Heart right ventricle (tissue), 16 donors: ENCODE measurements at regions not wholly inside any gene's neighbourhood (a gene's known extent, or its start where the extent isn't known, plus 50 kb on each side); places are given as distances from the start of the nearest gene placed in this dataset.

ENCODE experiments used
- ATAC-seq, 8 donors: fragments of 200-7000 bp; cut with Tn5 transposase; one replicate each; pipeline ENCODE4 v1.9.1; 2020; ENCODE audit warnings: mild to moderate bottlenecking in 8 of 8, moderate library complexity in 8 of 8, moderate number of reproducible peaks in 1 of 8
- DNase-seq, 2 donors: peaks; one replicate each; pipeline ENCODE4 v3.0.0-alpha.2; 2020
- H3K27ac ChIP-seq, 10 donors: fragments of 200-600 bp; sonication (generic) in 2 of 10; one replicate each; pipeline versions ENCODE4 v1.5.0 to v1.8.0; 2020 to 2022; ENCODE audit warnings: mild to moderate bottlenecking in 3 of 10
- H3K27me3 ChIP-seq, 7 donors: fragments of 200-600 bp; one replicate each; pipeline ENCODE4 v1.8.0; 2021 to 2022; ENCODE audit warnings: mild to moderate bottlenecking in 2 of 7
- H3K36me3 ChIP-seq, 9 donors: fragments of 200-600 bp; sonication (generic) in 1 of 9; one replicate each; pipeline versions ENCODE4 v1.5.0 to v1.8.0; 2020 to 2022; ENCODE audit warnings: mild to moderate bottlenecking in 2 of 9
- H3K4me1 ChIP-seq, 9 donors: fragments of 200-600 bp; sonication (generic) in 1 of 9; one replicate each; pipeline versions ENCODE4 v1.5.0 to v1.8.0; 2020 to 2022; ENCODE audit warnings: mild to moderate bottlenecking in 4 of 9
- H3K4me3 ChIP-seq, 10 donors: fragments of 200-600 bp; sonication (generic) in 2 of 10; one replicate each; pipeline versions ENCODE4 v1.5.0 to v1.8.0; 2020 to 2022; ENCODE audit warnings: mild to moderate bottlenecking in 7 of 10, moderate library complexity in 2 of 10
- H3K9me3 ChIP-seq, 11 donors: fragments of 200-600 bp in 10 of 11; sonication (generic) in 2 of 11; one replicate each; pipeline versions ENCODE4 v1.5.0 to v1.8.0; 2013 to 2022; ENCODE audit warnings: mild to moderate bottlenecking in 2 of 11, control low read depth in 1 of 11, moderate library complexity in 1 of 11
- WGBS, 2 donors: extraction: QIAGEN DNeasy Blood & Tissue Kit; methylation state at CpG; one replicate each; pipeline ENCODE4 v1.1.7; 2013; ENCODE audit warnings: inconsistent platforms in 1 of 2; 5-methylcytosine and 5-hydroxymethylcytosine counted together
- intact Hi-C, 10 donors: fragments of 100-400 bp; cut with DNase I; formaldehyde crosslinking; loops; one replicate each; pipeline versions ENCODE4 v1.11.1 to v1.14.2; 2022
- TF ChIP-seq, protein P1 (sequence below), 9 donors: fragments of 200-600 bp; sonication (generic) in 2 of 9; IDR thresholded peaks; one replicate each; pipeline versions ENCODE4 v1.5.0 to v1.8.0; 2021 to 2022; ENCODE audit warnings: antibody characterized with exemption in 9 of 9, mild to moderate bottlenecking in 5 of 9, moderate library complexity in 1 of 9
- donor health status: Arrhythmogenic right ventricular cardiomyopathy.
- donor health status: ischemic (EF 13 %, LVEDD 7.1; RV severe dilation, severe dysfunction).
- donor health status: healthy with polysubstance abuse.
- donor health status: DM: no; HTN: yes; CAD: no.
- donor health status: DM: no; HTN: no; CAD: no.
- donor health status: ischemic (EF 25% LVEDD 6.9; RV normal size, moderate dysfunction).
- donor health status: ischemic (EF 25% LVEDD 5.7; RV mildly dilated, moderate dysfunction).
- donor health status: healthy.
- donor health status: DM: yes; HTN: yes; CAD: no.
- donor health status: Ischemic cardiomyopathy.
- donor health status: ischemic (EF 35%, LVEDD 5.7; RV mildly dilated, moderate dysfunction).
- donor health status: nonischemic (EF 11% LVEDD 7.7; RV severe dilation, severe dysfunction).
- donor health status: DM: yes; HTN: yes; CAD: no.
- donor health status: PGD.
- donor health status: ischemic (EF 29% LVEDD 5.4; RV normal size, mild dysfunction).
- donor health status: nonischemic (EF 23%, LVEDD 6.1; RV moderate dilation, normal function).

- H3K27me3 ChIP-seq, result peaks cover 0 to 3% (median 1%) of the 10 kb centered on the region in 7 donors
- ATAC-seq, result no peak
- no peak for DNase-seq
- no peak overlapping the region for H3K4me3 ChIP-seq
- no peak overlapping the region for H3K27ac ChIP-seq
- no peaks in the 10 kb centered on the region for H3K36me3 ChIP-seq
- TF ChIP-seq, protein P1, sequence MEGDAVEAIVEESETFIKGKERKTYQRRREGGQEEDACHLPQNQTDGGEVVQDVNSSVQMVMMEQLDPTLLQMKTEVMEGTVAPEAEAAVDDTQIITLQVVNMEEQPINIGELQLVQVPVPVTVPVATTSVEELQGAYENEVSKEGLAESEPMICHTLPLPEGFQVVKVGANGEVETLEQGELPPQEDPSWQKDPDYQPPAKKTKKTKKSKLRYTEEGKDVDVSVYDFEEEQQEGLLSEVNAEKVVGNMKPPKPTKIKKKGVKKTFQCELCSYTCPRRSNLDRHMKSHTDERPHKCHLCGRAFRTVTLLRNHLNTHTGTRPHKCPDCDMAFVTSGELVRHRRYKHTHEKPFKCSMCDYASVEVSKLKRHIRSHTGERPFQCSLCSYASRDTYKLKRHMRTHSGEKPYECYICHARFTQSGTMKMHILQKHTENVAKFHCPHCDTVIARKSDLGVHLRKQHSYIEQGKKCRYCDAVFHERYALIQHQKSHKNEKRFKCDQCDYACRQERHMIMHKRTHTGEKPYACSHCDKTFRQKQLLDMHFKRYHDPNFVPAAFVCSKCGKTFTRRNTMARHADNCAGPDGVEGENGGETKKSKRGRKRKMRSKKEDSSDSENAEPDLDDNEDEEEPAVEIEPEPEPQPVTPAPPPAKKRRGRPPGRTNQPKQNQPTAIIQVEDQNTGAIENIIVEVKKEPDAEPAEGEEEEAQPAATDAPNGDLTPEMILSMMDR (IDR thresholded peaks at IDR 0.05), result no peak
- WGBS, 2 donors, result 88 to 97% methylated on average over 5 of the region's 5 CpGs
- peaks cover 0 to 33% (median 23%) of the 10 kb centered on the region in 9 donors for H3K4me1 ChIP-seq
- intact Hi-C loops, result loop anchor here in 1 of 10 donors (5.0 kb wide), 1 partner anchor 988 kb away; no protein-coding TSS in a partner anchor
- H3K9me3 ChIP-seq, result no peaks in the 10 kb centered on the region
Observed at GRCh38 chr4:26024079-26024478, 110.1 kb downstream of the SMIM20 start.

- WGBS, 2 donors, result 92% methylated on average over 22 of the region's 22 CpGs
- DNase-seq (no peak), ATAC-seq (no peak)
- peak overlapping the region in 1 of 10 donors; percentile 58 for H3K27ac ChIP-seq
- H3K9me3 ChIP-seq, result peaks cover 0 to 1% (median 0%) of the 10 kb centered on the region in 11 donors
- H3K27me3 ChIP-seq, result peaks cover 0 to 14% (median 11%) of the 10 kb centered on the region in 7 donors
- TF ChIP-seq, protein P1 (IDR thresholded peaks at IDR 0.05), result no peak
- intact Hi-C loops, result loop anchor here in 4 of 10 donors (2.0 to 5.0 kb wide), 3 partner anchors 379 to 384 kb away; no protein-coding TSS in a partner anchor
- H3K4me1 ChIP-seq, result peaks cover 0 to 35% (median 15%) of the 10 kb centered on the region in 9 donors
- no peaks in the 10 kb centered on the region for H3K36me3 ChIP-seq
- H3K4me3 ChIP-seq, result no peak overlapping the region
Observed at GRCh38 chr4:26028133-26028792, 114.2 kb downstream of the SMIM20 start.

- H3K4me1 ChIP-seq, result peaks cover 0 to 37% (median 15%) of the 10 kb centered on the region in 9 donors
- peak overlapping the region in 8 of 10 donors; percentile 4 to 37 (median 22) for H3K4me3 ChIP-seq
- TF ChIP-seq, protein P1 (IDR thresholded peaks at IDR 0.05), result peak; percentile 41 to 86 (median 75)
- peaks cover 0 to 7% (median 0%) of the 10 kb centered on the region in 11 donors for H3K9me3 ChIP-seq
- peak overlapping the region in 2 of 10 donors; percentile 20 to 58 for H3K27ac ChIP-seq
- no peaks in the 10 kb centered on the region for H3K36me3 ChIP-seq
- 9 to 11% methylated on average over 39 of the region's 39 CpGs for WGBS, 2 donors
- intact Hi-C loops, result loop anchor here in 4 of 10 donors (2.0 to 5.0 kb wide), 3 partner anchors 378 to 383 kb away; no protein-coding TSS in a partner anchor
- peaks cover 0 to 14% (median 11%) of the 10 kb centered on the region in 7 donors for H3K27me3 ChIP-seq
- DNase-seq (peak; percentile 65 to 82), ATAC-seq (peak; percentile 89 to 95 (median 93))
Observed at GRCh38 chr4:26028793-26029567, 115.0 kb downstream of the SMIM20 start.

DNA sequence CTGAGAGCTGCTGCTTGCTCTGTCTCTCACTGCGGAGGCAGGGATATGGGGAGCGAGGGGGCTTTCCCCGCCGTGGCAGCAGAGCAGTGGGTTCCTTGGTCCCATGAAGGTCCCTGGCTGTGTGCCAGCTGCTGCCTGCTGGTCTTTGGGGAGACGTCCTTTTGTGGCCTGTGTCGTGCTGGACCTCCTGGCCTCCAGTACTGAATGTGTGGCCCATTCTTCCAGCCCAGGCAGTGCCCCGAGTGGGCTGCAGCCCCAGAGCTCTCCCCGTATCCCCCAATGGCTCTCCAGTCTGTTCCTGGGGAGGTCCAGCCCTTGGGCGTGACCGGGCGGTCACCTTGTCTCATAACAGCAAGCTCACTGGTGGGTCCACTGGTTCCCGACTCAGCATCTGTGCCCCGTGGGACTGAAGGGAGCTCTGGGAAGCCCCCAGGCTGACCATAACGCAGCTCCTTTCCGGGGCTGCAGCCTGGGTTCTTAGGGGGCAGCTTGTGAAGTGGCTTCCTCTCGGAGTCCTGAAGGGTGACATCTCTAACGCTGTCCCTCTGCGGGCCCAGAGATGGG lies 115.6 kb downstream of the SMIM20 start:
- H3K27ac ChIP-seq, result no peak overlapping the region
- intact Hi-C loops, result loop anchor here in 4 of 10 donors (2.0 to 5.0 kb wide), 3 partner anchors 377 to 383 kb away; no protein-coding TSS in a partner anchor
- peaks cover 0 to 7% (median 0%) of the 10 kb centered on the region in 11 donors for H3K9me3 ChIP-seq
- DNase-seq (peak in 1 of 2 donors; percentile 22), ATAC-seq (peak in 1 of 8 donors; percentile 6)
- 50 to 57% methylated on average over 18 of the region's 18 CpGs for WGBS, 2 donors
- H3K27me3 ChIP-seq, result peaks cover 0 to 14% (median 11%) of the 10 kb centered on the region in 7 donors
- TF ChIP-seq, protein P1 (IDR thresholded peaks at IDR 0.05), result no peak
- H3K36me3 ChIP-seq, result no peaks in the 10 kb centered on the region
- no peak overlapping the region for H3K4me3 ChIP-seq
- peaks cover 0 to 37% (median 15%) of the 10 kb centered on the region in 9 donors for H3K4me1 ChIP-seq
